IMR-90 (cell line): ENCODE measurements at regions not wholly inside any gene's neighbourhood (a gene's known extent, or its start where the extent isn't known, plus 50 kb on each side); places are given as distances from the start of the nearest gene placed in this dataset.

Experiments
- ATAC-seq: fragments of 200-7000 bp; cut with Tn5 transposase; 2 replicates; pipeline ENCODE4 v1.9.1; 2020; ENCODE audit warnings: low read depth, mild to moderate bottlenecking, moderate library complexity
- BruUV-seq: library from RNA; stranded (reverse); fragments of 400-500 nt; replicated peaks from 2 replicates; lab custom pipeline; 2021; lab: Mats Ljungman, UMichigan
- CTCF ChIA-PET: fragments of 300-600 bp; formaldehyde crosslinking; extraction: SDS; loops from one replicate; lab custom pipeline; 2021; ENCODE audit warnings: antibody characterized with exemption; lab: Yijun Ruan, JAX
- POLR2A ChIA-PET: fragments of 300-600 bp; sonication (Branson Sonifier 250); formaldehyde crosslinking; loops from one replicate; lab custom pipeline; 2022; ENCODE audit warnings: antibody characterized with exemption; ENCODE audit not compliant: unreplicated experiment; lab: Charles Lee
- DNase-seq: peaks from one replicate; pipeline ENCODE4 v3.0.0; 2013
- H2AFZ ChIP-seq: replicated peaks from 2 replicates; pipeline ENCODE3; 2013; ENCODE audit warnings: low read length, mild to moderate bottlenecking; ENCODE audit not compliant: poor library complexity
- H2AK5ac ChIP-seq: 2 replicates; pipeline ENCODE4 v1.6.1; 2013; ENCODE audit warnings: low read depth, low read length, inconsistent platforms
- H2AK9ac ChIP-seq: replicated peaks from 2 replicates; pipeline ENCODE3; 2013; ENCODE audit warnings: mild to moderate bottlenecking, low read depth, low read length, moderate library complexity; ENCODE audit not compliant: poor library complexity
- H2BK120ac ChIP-seq: 2 replicates; pipeline ENCODE4 v1.6.1; 2013; ENCODE audit warnings: low read depth, low read length, inconsistent platforms
- H2BK15ac ChIP-seq: 3 replicates; pipeline ENCODE4 v1.6.1; 2013; ENCODE audit warnings: low read depth, low read length, inconsistent platforms
- H2BK20ac ChIP-seq: 2 replicates; pipeline ENCODE4 v1.6.1; 2013; ENCODE audit warnings: low read depth, mild to moderate bottlenecking, inconsistent platforms, low read length, moderate library complexity
- H2BK5ac ChIP-seq: 2 replicates; pipeline ENCODE4 v1.6.1; 2013; ENCODE audit warnings: mild to moderate bottlenecking, low read depth, low read length, inconsistent platforms; ENCODE audit not compliant: poor library complexity, severe bottlenecking
- H3K14ac ChIP-seq: replicated peaks from 2 replicates; pipeline ENCODE4 v1.6.1; 2013; ENCODE audit warnings: low read depth, low read length, inconsistent platforms
- H3K18ac ChIP-seq: 2 replicates; pipeline ENCODE4 v1.6.1; 2013; ENCODE audit warnings: low read depth, low read length, control low read depth
- H3K23ac ChIP-seq: 2 replicates; pipeline ENCODE4 v1.6.1; 2013; ENCODE audit warnings: low read depth, low read length, inconsistent platforms
- H3K27ac ChIP-seq: 2 replicates; pipeline ENCODE4 v1.5.1; 2013; ENCODE audit warnings: mild to moderate bottlenecking, control low read depth, low read length; ENCODE audit not compliant: insufficient read depth
- H3K27me3 ChIP-seq: 2 replicates; pipeline ENCODE4 v1.6.1; 2013; ENCODE audit warnings: low read length; ENCODE audit not compliant: control insufficient read depth, insufficient read depth
- H3K36me3 ChIP-seq: 2 replicates; pipeline ENCODE4 v1.6.1; 2013; ENCODE audit warnings: low read length, mixed read lengths; ENCODE audit not compliant: control insufficient read depth, insufficient read depth
- H3K4ac ChIP-seq: 2 replicates; pipeline ENCODE4 v1.6.1; 2013; ENCODE audit warnings: low read depth, low read length, inconsistent platforms
- H3K4me1 ChIP-seq: 2 replicates; pipeline ENCODE4 v1.6.1; 2013; ENCODE audit warnings: low read length, mixed read lengths; ENCODE audit not compliant: control insufficient read depth, insufficient read depth
- H3K4me2 ChIP-seq: 2 replicates; pipeline ENCODE4 v1.6.1; 2013; ENCODE audit warnings: low read depth, mild to moderate bottlenecking, control low read depth, low read length, moderate library complexity
- H3K4me3 ChIP-seq: 2 replicates; pipeline ENCODE4 v1.5.1; 2013; ENCODE audit warnings: low read depth, mild to moderate bottlenecking, control low read depth, low read length, moderate library complexity; ENCODE audit not compliant: insufficient read depth
- H3K56ac ChIP-seq: 2 replicates; pipeline ENCODE4 v1.6.1; 2013; ENCODE audit warnings: low read length, inconsistent platforms; ENCODE audit not compliant: insufficient read depth; ENCODE audit errors: extremely low read depth
- H3K79me1 ChIP-seq, 2 experiments: 2 replicates each; pipeline ENCODE4 v1.6.1; 2013; ENCODE audit warnings: low read length in 2 of 2, inconsistent platforms in 1 of 2, low read depth in 1 of 2
- H3K9ac ChIP-seq: 2 replicates; pipeline ENCODE4 v1.6.1; 2013; ENCODE audit warnings: low read depth, low read length, control low read depth
- H3K9me1 ChIP-seq: 2 replicates; pipeline ENCODE4 v1.6.1; 2013; ENCODE audit warnings: low read length, inconsistent platforms; ENCODE audit not compliant: insufficient read depth
- H3K9me3 ChIP-seq: 2 replicates; pipeline ENCODE4 v1.6.1; 2013; ENCODE audit warnings: low read length; ENCODE audit not compliant: control insufficient read depth, insufficient read depth
- H4K20me1 ChIP-seq: 2 replicates; pipeline ENCODE4 v1.6.1; 2013; ENCODE audit warnings: low read length, inconsistent platforms; ENCODE audit not compliant: insufficient read depth
- H4K5ac ChIP-seq: 2 replicates; pipeline ENCODE4 v1.6.1; 2013; ENCODE audit warnings: mild to moderate bottlenecking, low read depth, low read length, control low read depth
- H4K8ac ChIP-seq, 2 experiments: 2 replicates each; pipeline ENCODE4 v1.6.1; 2013; ENCODE audit warnings: low read depth in 2 of 2, low read length in 2 of 2, control low read depth in 1 of 2, inconsistent platforms in 1 of 2
- H4K91ac ChIP-seq: 2 replicates; pipeline ENCODE4 v1.6.1; 2013; ENCODE audit warnings: low read depth, low read length, inconsistent platforms; ENCODE audit not compliant: insufficient read depth
- NFE2L2 ChIP-seq: fragments of 150-350 bp; IDR thresholded peaks from 2 replicates; pipeline ENCODE4 v1.6.1; 2016; ENCODE audit warnings: low read depth, mild to moderate bottlenecking, low read length
- SMC3 ChIP-seq: fragments of 150-350 bp; IDR thresholded peaks from 2 replicates; pipeline ENCODE4 v1.6.1; 2016; ENCODE audit warnings: low read depth, mild to moderate bottlenecking, antibody characterized with exemption, low read length, moderate library complexity
- WGBS, 2 experiments: methylation state at CpG; one replicate each; pipeline versions ENCODE4 v1.1.5 to v1.1.7; 2013; ENCODE audit warnings: missing lambda C conversion rate in 2 of 2; ENCODE audit not compliant: insufficient read length in 1 of 2; ENCODE audit errors: extremely low coverage in 2 of 2; 5-methylcytosine and 5-hydroxymethylcytosine counted together
- dilution Hi-C: fragments of 300-500 bp; cut with HindIII; formaldehyde crosslinking; loops from one replicate; pipeline ENCODE4 v1.14.3; 2018; ENCODE audit warnings: low sequenced_read_pairs; ENCODE audit not compliant: unreplicated experiment
- in situ Hi-C: fragments of 300-500 bp; cut with MboI; formaldehyde crosslinking; loops from 3 replicates; pipeline ENCODE4 v1.14.3; 2019; ENCODE audit warnings: low sequenced_read_pairs, inconsistent platforms, mixed read lengths
- intact Hi-C: fragments of 100-400 bp; cut with micrococcal nuclease; formaldehyde crosslinking; loops from 2 replicates; pipeline ENCODE4 v1.10.0; 2022
- TF ChIP-seq, protein P1 (sequence below): fragments of 150-350 bp; IDR thresholded peaks from 2 replicates; pipeline ENCODE4 v1.6.1; 2017; ENCODE audit warnings: mild to moderate bottlenecking, antibody characterized with exemption, low read length, low read depth
- TF ChIP-seq, protein P2 (sequence below): conservative IDR thresholded peaks from 2 replicates; pipeline ENCODE4 v1.5.1; 2012; ENCODE audit warnings: mild to moderate bottlenecking, low read depth, low read length, improper control_type of control experiment

DNA sequence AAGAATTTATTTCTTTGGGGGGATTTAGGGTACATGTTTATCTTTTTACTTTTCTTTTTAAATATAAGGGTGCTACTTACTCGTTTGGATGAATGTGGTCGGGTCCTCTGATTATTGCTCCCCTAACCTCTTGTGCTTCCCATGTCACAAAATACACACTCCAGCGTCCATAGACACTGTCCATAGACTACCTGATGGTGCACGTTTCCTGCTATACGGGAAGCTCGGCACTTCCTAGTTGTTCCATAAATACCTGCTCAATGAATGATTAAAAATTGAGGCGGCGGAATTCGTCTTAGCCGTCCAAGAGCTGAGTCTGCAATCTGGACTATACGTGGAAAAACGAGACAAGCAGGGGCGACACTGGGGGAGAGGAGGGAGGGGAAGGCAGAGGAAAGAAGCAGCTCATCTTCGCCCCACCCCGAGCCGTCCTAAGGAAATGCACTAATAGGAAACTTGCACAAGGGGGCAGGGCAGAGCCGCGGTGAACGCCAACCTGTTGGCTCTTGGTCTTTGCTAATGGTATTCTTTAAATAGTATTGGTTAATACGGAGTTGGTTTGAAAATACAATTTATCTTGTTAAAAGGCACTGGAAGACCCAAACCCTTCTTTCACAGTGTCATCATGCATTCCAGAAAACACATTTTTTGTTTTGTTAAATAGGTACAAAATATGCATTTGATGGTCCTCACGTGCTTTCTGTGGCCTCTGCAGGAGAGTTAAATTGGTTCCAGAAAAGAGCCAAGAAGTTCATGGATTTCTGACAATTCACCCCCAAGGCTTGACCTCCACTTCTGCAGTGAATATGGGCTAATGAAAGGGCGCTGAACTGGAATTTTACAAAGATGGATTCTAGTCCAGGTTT lies 73.0 kb upstream of the KCTD1 start:
- ChIA-PET CTCF (interaction anchor here (0.6 kb wide), 1 partner anchor 241 kb away, joined by 4 read pairs; no protein-coding TSS in a partner anchor), POLR2A (no interaction called here)
- Histone ChIP-seq H4K91ac (no peak overlapping the region), H3K4me1 (no peaks in the 10 kb centered on the region), H4K20me1 (no peaks in the 10 kb centered on the region), H2BK120ac (no peak overlapping the region), H3K4me2 (no peak overlapping the region), H2BK20ac (no peak overlapping the region), H2BK5ac (no peak overlapping the region), H3K9ac (no peak overlapping the region), H2AFZ (peak overlapping the region; percentile 61), H2AK5ac (no peak overlapping the region), H3K9me3 (0 out of 2 replicates have a peak, but pooled peaks cover 2% of the 10 kb centered on the region), H3K36me3 (no peaks in the 10 kb centered on the region), H3K27me3 (no peaks in the 10 kb centered on the region), H2BK15ac (no peak overlapping the region), H3K4me3 (no peak overlapping the region), H3K27ac (no peak overlapping the region), H3K23ac (no peak overlapping the region), H3K79me1 (no peaks in the 10 kb centered on the region), H3K4ac (no peak overlapping the region), H3K56ac (no peak overlapping the region), H2AK9ac (no peak overlapping the region), H4K8ac (no peak overlapping the region), H3K18ac (no peak overlapping the region), H3K14ac (no peak overlapping the region), H4K5ac (no peak overlapping the region), H3K9me1 (no peaks in the 10 kb centered on the region)
- TF ChIP-seq SMC3: peak; percentile 23; the same call in 1 of the 2 replicates
- TF ChIP-seq NFE2L2: no peak
- TF ChIP-seq, protein P1, sequence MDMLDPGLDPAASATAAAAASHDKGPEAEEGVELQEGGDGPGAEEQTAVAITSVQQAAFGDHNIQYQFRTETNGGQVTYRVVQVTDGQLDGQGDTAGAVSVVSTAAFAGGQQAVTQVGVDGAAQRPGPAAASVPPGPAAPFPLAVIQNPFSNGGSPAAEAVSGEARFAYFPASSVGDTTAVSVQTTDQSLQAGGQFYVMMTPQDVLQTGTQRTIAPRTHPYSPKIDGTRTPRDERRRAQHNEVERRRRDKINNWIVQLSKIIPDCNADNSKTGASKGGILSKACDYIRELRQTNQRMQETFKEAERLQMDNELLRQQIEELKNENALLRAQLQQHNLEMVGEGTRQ: no peak
- TF ChIP-seq, protein P2, sequence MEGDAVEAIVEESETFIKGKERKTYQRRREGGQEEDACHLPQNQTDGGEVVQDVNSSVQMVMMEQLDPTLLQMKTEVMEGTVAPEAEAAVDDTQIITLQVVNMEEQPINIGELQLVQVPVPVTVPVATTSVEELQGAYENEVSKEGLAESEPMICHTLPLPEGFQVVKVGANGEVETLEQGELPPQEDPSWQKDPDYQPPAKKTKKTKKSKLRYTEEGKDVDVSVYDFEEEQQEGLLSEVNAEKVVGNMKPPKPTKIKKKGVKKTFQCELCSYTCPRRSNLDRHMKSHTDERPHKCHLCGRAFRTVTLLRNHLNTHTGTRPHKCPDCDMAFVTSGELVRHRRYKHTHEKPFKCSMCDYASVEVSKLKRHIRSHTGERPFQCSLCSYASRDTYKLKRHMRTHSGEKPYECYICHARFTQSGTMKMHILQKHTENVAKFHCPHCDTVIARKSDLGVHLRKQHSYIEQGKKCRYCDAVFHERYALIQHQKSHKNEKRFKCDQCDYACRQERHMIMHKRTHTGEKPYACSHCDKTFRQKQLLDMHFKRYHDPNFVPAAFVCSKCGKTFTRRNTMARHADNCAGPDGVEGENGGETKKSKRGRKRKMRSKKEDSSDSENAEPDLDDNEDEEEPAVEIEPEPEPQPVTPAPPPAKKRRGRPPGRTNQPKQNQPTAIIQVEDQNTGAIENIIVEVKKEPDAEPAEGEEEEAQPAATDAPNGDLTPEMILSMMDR: peak; percentile 37
- dilution Hi-C loops (no loop called here), in situ Hi-C loops (no loop called here), intact Hi-C loops (no loop called here)
- 0% methylated on average over 1 of the region's 22 CpGs; no CpG with 5 or more reads in 1 of the 2 experiments for WGBS, 2 experiments
- no peak for DNase-seq
- no peak for ATAC-seq
- no TSS peak for BruUV-seq
